Activated naive CD4-positive, alpha-beta T cell treated with anti-CD3 and anti-CD28 coated beads, Interleukin-2, amount 50 U/mL, for 16 hours (primary cell): ENCODE measurements at regions not wholly inside any gene's neighbourhood (a gene's known extent, or its start where the extent isn't known, plus 50 kb on each side); places are given as distances from the start of the nearest gene placed in this dataset.
"Not testable (repeated sequence)": the region's sequence is repeated elsewhere in the genome, so short reads cannot be mapped to it uniquely, and the experiment has no call there.

Experiments
- DNase-seq: peaks from one replicate; pipeline ENCODE4 v3.0.0-alpha.2; 2020

DNA sequence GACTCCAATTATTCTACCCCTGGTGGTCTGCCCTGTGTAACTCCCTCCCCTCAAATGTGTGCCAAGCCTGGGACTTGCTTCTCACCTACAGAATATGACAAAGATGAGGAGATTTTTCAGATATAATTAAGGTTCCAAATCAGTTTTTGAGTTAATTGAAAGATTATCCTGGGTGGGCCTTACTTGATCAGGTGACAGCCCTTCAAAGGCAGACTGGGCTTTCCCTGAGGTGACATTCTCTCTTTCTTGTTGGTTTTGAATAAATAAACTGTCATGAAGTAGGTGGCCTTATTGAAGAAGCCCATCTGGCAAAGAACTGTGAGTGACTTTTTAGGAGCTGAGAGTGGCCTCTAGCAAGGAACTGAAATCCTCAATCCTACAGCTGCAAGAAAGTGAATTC lies 106.0 kb downstream of the BRMS1L start:
- DNase-seq, result no peak

DNA sequence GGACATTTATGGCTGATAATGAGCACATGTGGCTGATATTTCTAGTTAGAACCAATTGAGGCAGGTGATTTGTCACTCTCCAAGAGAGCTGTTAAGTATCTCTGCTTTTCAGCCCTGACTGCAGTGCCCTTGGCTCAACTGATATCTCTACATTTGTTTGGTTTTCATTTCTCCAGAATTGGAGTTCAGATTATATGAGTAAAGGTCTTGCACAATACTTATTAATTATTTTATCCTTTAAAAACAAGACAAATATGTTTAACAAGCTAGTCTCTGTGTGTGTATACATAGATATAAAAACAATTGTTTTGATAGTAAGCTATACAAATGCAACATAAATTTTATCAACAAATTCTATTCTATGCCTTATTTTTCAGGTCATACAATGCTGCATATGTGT lies 105.2 kb downstream of the BRMS1L start:
- DNase-seq, result no peak

DNA sequence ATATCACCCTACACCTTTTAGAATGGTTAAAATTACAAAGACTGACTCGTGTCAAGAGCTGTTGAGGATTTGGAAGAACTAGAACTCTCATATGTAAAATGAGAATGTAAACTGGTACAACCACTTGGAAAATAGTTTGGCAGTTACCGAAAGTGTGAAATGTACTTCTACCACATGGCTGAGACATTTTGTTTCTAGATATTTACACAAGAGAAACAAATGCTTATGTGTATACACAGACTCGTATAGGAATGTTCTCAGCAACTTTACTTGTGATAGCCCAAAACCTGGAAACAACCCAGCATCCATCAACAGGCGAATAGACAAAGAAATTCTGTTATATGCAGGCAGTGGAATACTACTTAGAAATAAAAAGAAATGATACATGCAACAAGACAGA lies 103.0 kb downstream of the BRMS1L start:
- no peak for DNase-seq

DNA sequence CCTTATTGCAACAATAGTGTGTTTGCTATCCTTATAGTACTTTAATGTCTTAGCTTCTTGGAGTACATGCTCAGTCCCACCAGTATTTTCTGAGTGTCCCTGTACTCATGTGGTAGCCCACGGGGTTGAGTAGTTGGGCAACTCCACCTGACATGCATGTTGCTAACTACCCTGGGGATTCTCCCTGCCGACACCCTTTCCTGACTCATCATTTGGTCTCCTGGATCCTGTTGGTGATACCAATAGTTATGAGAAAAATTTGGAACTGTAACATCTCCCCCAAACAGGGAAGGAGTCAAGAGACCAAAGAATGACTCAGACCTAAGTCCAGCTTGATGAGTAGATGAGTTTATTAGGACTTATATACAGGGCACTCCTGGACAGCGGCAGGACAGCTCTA lies 101.6 kb downstream of the BRMS1L start:
- DNase-seq, result no peak

DNA sequence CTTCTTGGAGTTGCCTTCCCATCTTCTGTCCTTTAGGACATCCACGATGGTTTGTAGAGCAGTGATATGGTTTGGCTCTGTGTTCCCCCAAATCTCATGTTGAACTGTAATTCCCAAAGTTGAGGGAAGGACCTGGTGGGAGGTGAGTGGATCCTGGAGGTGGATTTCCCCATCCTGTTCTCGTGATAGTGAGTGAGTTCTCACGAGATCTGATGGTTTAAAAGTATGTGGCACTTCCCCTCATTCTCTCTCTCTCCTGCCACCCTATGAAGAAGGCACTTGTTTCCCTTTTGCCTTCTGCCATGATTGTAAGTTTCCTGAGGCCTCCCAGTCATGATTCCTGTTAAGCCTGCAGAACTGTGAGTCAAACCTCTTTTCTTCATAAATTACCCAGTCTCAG lies 99.2 kb downstream of the BRMS1L start:
- DNase-seq, result no peak

DNA sequence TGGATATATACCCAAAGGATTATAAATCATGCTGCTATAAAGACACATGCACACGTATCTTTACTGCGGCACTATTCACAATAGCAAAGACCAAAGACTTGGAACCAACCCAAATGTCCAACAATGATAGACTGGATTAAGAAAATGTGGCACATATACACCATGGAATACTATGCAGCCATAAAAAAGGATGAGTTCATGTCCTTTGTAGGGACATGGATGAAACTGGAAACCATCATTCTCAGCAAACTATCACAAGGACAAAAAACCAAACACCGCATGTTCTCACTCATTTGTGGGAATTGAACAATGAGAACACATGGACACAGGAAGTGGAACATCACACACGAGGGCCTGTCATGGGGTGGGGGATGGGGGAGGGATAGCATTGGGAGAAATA lies 96.5 kb downstream of the BRMS1L start:
- not testable (repeated sequence) for DNase-seq

DNA sequence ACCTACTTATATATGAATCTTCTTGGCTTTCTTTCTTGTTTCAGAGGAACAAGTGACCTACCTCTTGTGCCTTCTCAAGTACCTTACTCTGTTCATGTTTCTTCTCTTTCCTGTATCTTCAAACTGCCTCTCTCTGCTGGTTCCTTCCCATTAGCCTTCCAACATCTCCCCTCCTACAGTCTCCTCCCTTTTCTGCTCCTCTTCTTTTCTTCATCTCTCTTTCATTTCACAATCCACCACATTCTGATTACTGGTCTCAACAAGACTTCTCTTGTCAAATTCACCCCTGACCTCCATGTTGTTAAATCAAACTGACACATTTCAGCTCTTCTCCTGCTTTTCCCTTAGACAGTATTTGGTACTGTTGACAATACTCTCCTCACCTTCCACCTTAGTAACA lies 95.6 kb downstream of the BRMS1L start:
- no peak for DNase-seq
